MM.1S (cell line): ENCODE measurements at regions not wholly inside any gene's neighbourhood (a gene's known extent, or its start where the extent isn't known, plus 50 kb on each side); places are given as distances from the start of the nearest gene placed in this dataset.

Source experiments
- DNase-seq: peaks from one replicate; pipeline ENCODE4 v3.0.0-alpha.2; 2015
- H2AFZ ChIP-seq: fragments of 300-600 bp; sonication (generic); 2 replicates; pipeline ENCODE4 v1.6.0; 2016; ENCODE audit warnings: antibody characterized with exemption, low read length
- H3F3A ChIP-seq: fragments of 300-600 bp; sonication (generic); 2 replicates; pipeline ENCODE4 v1.6.1; 2016; ENCODE audit warnings: mild to moderate bottlenecking, antibody characterized with exemption, low read length, moderate library complexity, mixed read lengths; ENCODE audit not compliant: insufficient read depth
- H3K27ac ChIP-seq: fragments of 300-600 bp; sonication (generic); 2 replicates; pipeline ENCODE4 v1.5.1; 2016; ENCODE audit warnings: mild to moderate bottlenecking, low read length
- H3K27me3 ChIP-seq: fragments of 300-600 bp; sonication (generic); replicated peaks from 2 replicates; pipeline ENCODE4 v1.6.0; 2016; ENCODE audit warnings: low read length; ENCODE audit not compliant: insufficient read depth
- H3K36me3 ChIP-seq: fragments of 300-600 bp; sonication (generic); replicated peaks from 2 replicates; pipeline ENCODE4 v1.6.1; 2016; ENCODE audit warnings: mild to moderate bottlenecking, low read length, mixed read lengths; ENCODE audit not compliant: insufficient read depth
- H3K4me1 ChIP-seq: fragments of 300-600 bp; sonication (generic); 2 replicates; pipeline ENCODE4 v1.6.1; 2016; ENCODE audit warnings: low read length, mixed read lengths
- H3K4me2 ChIP-seq: fragments of 300-600 bp; sonication (generic); 2 replicates; pipeline ENCODE4 v1.6.0; 2016; ENCODE audit warnings: low read depth, low read length
- H3K4me3 ChIP-seq: fragments of 300-600 bp; sonication (generic); 2 replicates; pipeline ENCODE4 v1.5.1; 2016; ENCODE audit warnings: low read length, mixed read lengths
- H3K79me2 ChIP-seq: fragments of 300-600 bp; sonication (generic); 2 replicates; pipeline ENCODE4 v1.6.1; 2016; ENCODE audit warnings: mixed run types, low read length, mixed read lengths
- H3K9ac ChIP-seq: fragments of 300-600 bp; sonication (generic); 2 replicates; pipeline ENCODE4 v1.6.1; 2016; ENCODE audit warnings: low read length, mixed read lengths
- H3K9me2 ChIP-seq: fragments of 300-600 bp; sonication (generic); replicated peaks from 2 replicates; pipeline ENCODE4 v1.6.1; 2016; ENCODE audit warnings: mild to moderate bottlenecking, low read length, mixed read lengths; ENCODE audit not compliant: insufficient read depth
- H3K9me3 ChIP-seq: fragments of 300-600 bp; sonication (generic); replicated peaks from 2 replicates; pipeline ENCODE4 v1.6.1; 2016; ENCODE audit warnings: mild to moderate bottlenecking, low read length, mixed read lengths; ENCODE audit not compliant: insufficient read depth
- H4K20me1 ChIP-seq: fragments of 300-600 bp; sonication (generic); 2 replicates; pipeline ENCODE4 v1.6.1; 2016; ENCODE audit warnings: mild to moderate bottlenecking, low read length, moderate library complexity, mixed read lengths; ENCODE audit not compliant: insufficient read depth
- EZH2 ChIP-seq: fragments of 300-600 bp; sonication (generic); optimal IDR thresholded peaks from 2 replicates; pipeline ENCODE3; 2017; ENCODE audit warnings: low read depth, mild to moderate bottlenecking, antibody characterized with exemption, low read length, mixed read lengths
- EZH2phosphoT487 ChIP-seq: fragments of 300-600 bp; sonication (generic); IDR thresholded peaks from 2 replicates; pipeline ENCODE4 v1.6.1; 2018; ENCODE audit warnings: antibody characterized with exemption, low read length
- TF ChIP-seq, protein P1 (sequence below): fragments of 300-600 bp; sonication (generic); IDR thresholded peaks from 2 replicates; pipeline ENCODE4 v1.5.1; 2016; ENCODE audit warnings: antibody characterized with exemption, low read length, mixed read lengths

DNA sequence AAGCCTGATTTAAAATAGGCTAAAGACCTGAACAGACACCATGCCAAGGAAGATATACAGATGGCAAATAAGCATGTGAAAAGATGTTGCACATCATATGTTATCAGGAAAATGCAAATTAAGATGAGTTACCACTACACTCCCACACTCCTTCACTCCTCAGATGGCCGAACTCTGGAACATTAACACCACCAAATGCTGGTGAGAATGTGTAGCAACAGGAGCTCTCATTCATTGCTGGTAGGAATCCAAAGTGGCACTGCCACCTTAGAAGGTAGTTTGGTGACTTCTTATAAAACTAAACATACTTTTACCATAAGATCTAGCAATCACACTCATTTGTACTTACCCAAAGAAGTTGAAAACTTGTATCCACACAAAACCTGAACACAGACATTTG lies 2047.3 kb downstream of the LRRC4C start:
- Histone ChIP-seq H3K9me2 (no peaks in the 10 kb centered on the region), H4K20me1 (no peaks in the 10 kb centered on the region), H3K4me1 (no peaks in the 10 kb centered on the region), H2AFZ (no peak overlapping the region), H3K9ac (no peak overlapping the region), H3K27ac (no peak overlapping the region), H3K36me3 (no peaks in the 10 kb centered on the region), H3K4me2 (no peak overlapping the region), H3K79me2 (no peaks in the 10 kb centered on the region), H3K9me3 (no peaks in the 10 kb centered on the region), H3K4me3 (no peak overlapping the region), H3K27me3 (no peaks in the 10 kb centered on the region), H3F3A (no peaks in the 10 kb centered on the region)
- TF ChIP-seq, protein P1, sequence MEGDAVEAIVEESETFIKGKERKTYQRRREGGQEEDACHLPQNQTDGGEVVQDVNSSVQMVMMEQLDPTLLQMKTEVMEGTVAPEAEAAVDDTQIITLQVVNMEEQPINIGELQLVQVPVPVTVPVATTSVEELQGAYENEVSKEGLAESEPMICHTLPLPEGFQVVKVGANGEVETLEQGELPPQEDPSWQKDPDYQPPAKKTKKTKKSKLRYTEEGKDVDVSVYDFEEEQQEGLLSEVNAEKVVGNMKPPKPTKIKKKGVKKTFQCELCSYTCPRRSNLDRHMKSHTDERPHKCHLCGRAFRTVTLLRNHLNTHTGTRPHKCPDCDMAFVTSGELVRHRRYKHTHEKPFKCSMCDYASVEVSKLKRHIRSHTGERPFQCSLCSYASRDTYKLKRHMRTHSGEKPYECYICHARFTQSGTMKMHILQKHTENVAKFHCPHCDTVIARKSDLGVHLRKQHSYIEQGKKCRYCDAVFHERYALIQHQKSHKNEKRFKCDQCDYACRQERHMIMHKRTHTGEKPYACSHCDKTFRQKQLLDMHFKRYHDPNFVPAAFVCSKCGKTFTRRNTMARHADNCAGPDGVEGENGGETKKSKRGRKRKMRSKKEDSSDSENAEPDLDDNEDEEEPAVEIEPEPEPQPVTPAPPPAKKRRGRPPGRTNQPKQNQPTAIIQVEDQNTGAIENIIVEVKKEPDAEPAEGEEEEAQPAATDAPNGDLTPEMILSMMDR, result no peak
- no peak for TF ChIP-seq EZH2phosphoT487
- no peak for TF ChIP-seq EZH2
- no peak for DNase-seq

GRCh38 chr11:39385911-39386310 lies 2073.5 kb downstream of the LRRC4C start:
- TF ChIP-seq, protein P1, result no peak
- TF ChIP-seq EZH2 (no peak), EZH2phosphoT487 (no peak)
- no peaks in the 10 kb centered on the region for H3K9me2 ChIP-seq
- DNase-seq, result no peak
- H3F3A ChIP-seq, result no peaks in the 10 kb centered on the region
- no peak overlapping the region for H2AFZ ChIP-seq
- H3K27me3 ChIP-seq, result no peaks in the 10 kb centered on the region
- no peaks in the 10 kb centered on the region for H3K4me1 ChIP-seq
- no peaks in the 10 kb centered on the region for H3K36me3 ChIP-seq
- H3K27ac ChIP-seq, result no peak overlapping the region
- no peaks in the 10 kb centered on the region for H3K79me2 ChIP-seq
- H3K9me3 ChIP-seq, result no peaks in the 10 kb centered on the region
- H3K4me3 ChIP-seq, result no peak overlapping the region
- no peaks in the 10 kb centered on the region for H4K20me1 ChIP-seq
- H3K9ac ChIP-seq, result no peak overlapping the region
- H3K4me2 ChIP-seq, result no peak overlapping the region

DNA sequence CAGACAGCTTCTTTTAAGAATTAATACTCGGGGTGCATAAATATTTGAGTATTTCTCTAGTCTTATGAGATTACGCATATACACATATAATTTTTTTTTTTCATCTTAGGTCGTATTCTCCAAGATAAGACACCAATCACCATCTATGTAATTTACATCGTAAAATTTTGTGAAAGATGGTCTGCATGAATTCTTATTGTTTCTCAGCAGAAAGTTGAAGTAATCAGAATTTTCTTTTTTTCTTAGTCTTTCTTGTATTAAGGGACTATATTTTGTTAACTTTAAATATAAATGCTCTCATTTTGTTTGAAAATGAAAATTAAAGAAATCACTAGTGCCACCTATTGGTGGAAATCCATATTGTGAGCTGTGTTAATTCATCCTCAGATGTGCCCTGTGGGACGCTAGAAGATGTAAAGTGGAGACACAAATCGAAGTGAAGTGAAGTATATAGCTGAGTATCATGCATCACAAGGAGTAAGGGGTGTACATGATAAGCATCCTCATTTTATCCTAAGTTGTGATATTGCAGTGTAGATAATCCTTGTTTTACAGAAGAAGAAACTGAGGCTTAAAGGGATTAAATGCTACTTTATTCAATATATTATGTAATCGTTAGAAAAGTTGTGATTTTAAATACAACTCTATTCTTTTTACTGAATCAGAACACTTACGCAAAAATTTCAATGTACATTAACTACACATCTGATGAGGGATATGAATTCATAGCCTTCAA lies 2084.3 kb downstream of the LRRC4C start:
- no peaks in the 10 kb centered on the region for H4K20me1 ChIP-seq
- no peak overlapping the region for H3K9ac ChIP-seq
- no peak overlapping the region for H3K4me3 ChIP-seq
- H3K4me1 ChIP-seq, result no peaks in the 10 kb centered on the region
- TF ChIP-seq, protein P1, result peak; percentile 72
- TF ChIP-seq EZH2, result no peak
- TF ChIP-seq EZH2phosphoT487, result no peak
- H3K4me2 ChIP-seq, result no peak overlapping the region
- no peaks in the 10 kb centered on the region for H3K9me3 ChIP-seq
- no peaks in the 10 kb centered on the region for H3K9me2 ChIP-seq
- no peaks in the 10 kb centered on the region for H3K27me3 ChIP-seq
- H3K36me3 ChIP-seq, result no peaks in the 10 kb centered on the region
- H2AFZ ChIP-seq, result no peak overlapping the region
- peak; percentile 44 for DNase-seq
- H3K27ac ChIP-seq, result no peak overlapping the region
- H3F3A ChIP-seq, result no peaks in the 10 kb centered on the region
- H3K79me2 ChIP-seq, result no peaks in the 10 kb centered on the region
